ENCODE measurements at regions not wholly inside any gene's neighbourhood (a gene's known extent, or its start where the extent isn't known, plus 50 kb on each side); places are given as distances from the start of the nearest gene placed in this dataset.

- Histone ChIP-seq H3K4me3 (ENCODE audit: low read length) (no peak overlapping the region), H3K9me3 (ENCODE audit: control insufficient read depth, insufficient read depth, low read length) (no peaks in the 10 kb centered on the region), H3K36me3 (ENCODE audit: control insufficient read depth, low read length) (no peaks in the 10 kb centered on the region), H3K4me2 (ENCODE audit: low read length) (no peak overlapping the region), H3F3A (ENCODE audit: control insufficient read depth, insufficient read depth) (no peaks in the 10 kb centered on the region), H4K20me1 (ENCODE audit: control insufficient read depth, insufficient read depth, low read depth, low read length) (no peaks in the 10 kb centered on the region), H3K79me2 (ENCODE audit: control insufficient read depth, low read length) (no peaks in the 10 kb centered on the region), H3K9me2 (replicated peaks; ENCODE audit: control insufficient read depth, low read length) (no peaks in the 10 kb centered on the region), H3K4me1 (ENCODE audit: control insufficient read depth, low read length) (no peaks in the 10 kb centered on the region), H3K27ac (ENCODE audit: low read depth, low read length) (no peak overlapping the region), H3K27me3 (ENCODE audit: control insufficient read depth, low read length) (no peaks in the 10 kb centered on the region)
- TF ChIP-seq EZH2phosphoT487 (IDR thresholded peaks at IDR 0.05; ENCODE audit: borderline replicate concordance, low read length): no peak
- TF ChIP-seq, protein P1, sequence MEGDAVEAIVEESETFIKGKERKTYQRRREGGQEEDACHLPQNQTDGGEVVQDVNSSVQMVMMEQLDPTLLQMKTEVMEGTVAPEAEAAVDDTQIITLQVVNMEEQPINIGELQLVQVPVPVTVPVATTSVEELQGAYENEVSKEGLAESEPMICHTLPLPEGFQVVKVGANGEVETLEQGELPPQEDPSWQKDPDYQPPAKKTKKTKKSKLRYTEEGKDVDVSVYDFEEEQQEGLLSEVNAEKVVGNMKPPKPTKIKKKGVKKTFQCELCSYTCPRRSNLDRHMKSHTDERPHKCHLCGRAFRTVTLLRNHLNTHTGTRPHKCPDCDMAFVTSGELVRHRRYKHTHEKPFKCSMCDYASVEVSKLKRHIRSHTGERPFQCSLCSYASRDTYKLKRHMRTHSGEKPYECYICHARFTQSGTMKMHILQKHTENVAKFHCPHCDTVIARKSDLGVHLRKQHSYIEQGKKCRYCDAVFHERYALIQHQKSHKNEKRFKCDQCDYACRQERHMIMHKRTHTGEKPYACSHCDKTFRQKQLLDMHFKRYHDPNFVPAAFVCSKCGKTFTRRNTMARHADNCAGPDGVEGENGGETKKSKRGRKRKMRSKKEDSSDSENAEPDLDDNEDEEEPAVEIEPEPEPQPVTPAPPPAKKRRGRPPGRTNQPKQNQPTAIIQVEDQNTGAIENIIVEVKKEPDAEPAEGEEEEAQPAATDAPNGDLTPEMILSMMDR (IDR thresholded peaks at IDR 0.05; ENCODE audit: low read depth, low read length, poor library complexity, severe bottlenecking): no peak
Observed at GRCh38 chr4:138865765-138866164, 149.8 kb upstream of the NOCT start.

DNA sequence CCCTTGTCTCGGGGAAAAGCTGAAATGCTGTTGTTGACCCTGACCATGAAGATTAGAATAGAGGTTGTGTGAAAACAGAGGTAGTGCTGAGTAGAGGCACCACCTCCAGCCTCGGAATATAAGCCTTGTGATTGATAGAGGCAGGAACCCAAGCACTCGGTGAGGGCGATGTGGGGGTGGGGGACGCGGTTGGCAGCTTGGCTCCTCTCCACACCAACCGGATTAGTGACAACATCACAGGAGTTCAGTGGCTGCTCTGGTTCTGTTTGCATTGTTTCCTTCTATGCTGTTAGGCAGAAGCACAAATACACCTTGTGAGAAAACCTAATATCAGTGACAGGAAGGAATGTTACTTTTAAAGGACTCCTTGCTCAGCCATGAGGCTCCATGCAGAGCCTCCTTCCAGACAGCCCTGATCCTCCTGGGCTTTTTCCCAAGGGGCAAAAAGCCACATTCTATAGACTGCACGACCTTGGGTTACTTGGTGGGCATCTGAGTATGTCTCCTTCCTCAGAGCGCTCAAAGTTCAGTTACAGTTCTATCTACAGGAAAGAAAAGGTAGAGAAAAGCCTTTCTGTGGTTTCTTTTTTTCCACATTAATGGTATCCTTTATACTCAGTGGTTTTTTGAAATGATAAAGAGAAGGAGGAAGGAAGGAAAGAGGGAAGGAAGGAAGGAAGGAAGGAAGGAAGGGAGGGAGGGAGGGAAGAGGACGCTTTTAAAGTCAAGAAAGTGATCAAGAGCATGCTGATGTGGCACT lies 150.4 kb upstream of the NOCT start:
- Histone ChIP-seq H3K4me2 (ENCODE audit: low read length) (no peak overlapping the region), H3K27me3 (ENCODE audit: control insufficient read depth, low read length) (no peaks in the 10 kb centered on the region), H3K36me3 (ENCODE audit: control insufficient read depth, low read length) (no peaks in the 10 kb centered on the region), H3K9me3 (ENCODE audit: control insufficient read depth, insufficient read depth, low read length) (no peaks in the 10 kb centered on the region), H3K9me2 (replicated peaks; ENCODE audit: control insufficient read depth, low read length) (no peaks in the 10 kb centered on the region), H4K20me1 (ENCODE audit: control insufficient read depth, insufficient read depth, low read depth, low read length) (no peaks in the 10 kb centered on the region), H3K4me3 (ENCODE audit: low read length) (no peak overlapping the region), H3F3A (ENCODE audit: control insufficient read depth, insufficient read depth) (no peaks in the 10 kb centered on the region), H3K79me2 (ENCODE audit: control insufficient read depth, low read length) (no peaks in the 10 kb centered on the region), H3K27ac (ENCODE audit: low read depth, low read length) (no peak overlapping the region), H3K4me1 (ENCODE audit: control insufficient read depth, low read length) (no peaks in the 10 kb centered on the region)
- TF ChIP-seq, protein P1 (IDR thresholded peaks at IDR 0.05; ENCODE audit: low read depth, low read length, poor library complexity, severe bottlenecking): no peak
- no peak for TF ChIP-seq EZH2phosphoT487 (IDR thresholded peaks at IDR 0.05; ENCODE audit: borderline replicate concordance, low read length)

GRCh38 chr4:138863160-138863559 lies 152.4 kb upstream of the NOCT start:
- no peaks in the 10 kb centered on the region for H3K9me3 ChIP-seq (ENCODE audit: control insufficient read depth, insufficient read depth, low read length)
- no peak overlapping the region for H3K4me3 ChIP-seq (ENCODE audit: low read length)
- H3K79me2 ChIP-seq (ENCODE audit: control insufficient read depth, low read length): no peaks in the 10 kb centered on the region
- no peaks in the 10 kb centered on the region for H4K20me1 ChIP-seq (ENCODE audit: control insufficient read depth, insufficient read depth, low read depth, low read length)
- no peaks in the 10 kb centered on the region for H3K9me2 ChIP-seq (replicated peaks; ENCODE audit: control insufficient read depth, low read length)
- H3K27ac ChIP-seq (ENCODE audit: low read depth, low read length): no peak overlapping the region
- no peak overlapping the region for H3K4me2 ChIP-seq (ENCODE audit: low read length)
- no peak for TF ChIP-seq EZH2phosphoT487 (IDR thresholded peaks at IDR 0.05; ENCODE audit: borderline replicate concordance, low read length)
- TF ChIP-seq, protein P1 (IDR thresholded peaks at IDR 0.05; ENCODE audit: low read depth, low read length, poor library complexity, severe bottlenecking): no peak
- no peaks in the 10 kb centered on the region for H3K36me3 ChIP-seq (ENCODE audit: control insufficient read depth, low read length)
- H3K27me3 ChIP-seq (ENCODE audit: control insufficient read depth, low read length): no peaks in the 10 kb centered on the region
- H3K4me1 ChIP-seq (ENCODE audit: control insufficient read depth, low read length): no peaks in the 10 kb centered on the region
- H3F3A ChIP-seq (ENCODE audit: control insufficient read depth, insufficient read depth): no peaks in the 10 kb centered on the region

All from DOHH2 (cell line).